Coronary artery (tissue), 2 donors: ENCODE measurements at regions not wholly inside any gene's neighbourhood (a gene's known extent, or its start where the extent isn't known, plus 50 kb on each side); places are given as distances from the start of the nearest gene placed in this dataset.
"Not testable (repeated sequence)": the region's sequence is repeated elsewhere in the genome, so short reads cannot be mapped to it uniquely, and the experiment has no call there.

ENCODE experiments used
- DNase-seq: peaks from one replicate; pipeline ENCODE4 v3.0.0-alpha.2; 2017; ENCODE audit warnings: low spot score
- H3K27ac ChIP-seq, 2 donors: fragments of 200-600 bp; sonication (generic); one replicate each; pipeline ENCODE4 v1.5.1; 2016 to 2019
- H3K4me3 ChIP-seq: fragments of 200-600 bp; sonication (generic); 2 replicates; pipeline ENCODE4 v1.5.1; 2016; ENCODE audit warnings: mild to moderate bottlenecking, moderate library complexity
- CTCF ChIP-seq: fragments of 200-600 bp; sonication (generic); IDR thresholded peaks from one replicate; pipeline ENCODE4 v1.5.1; 2019; ENCODE audit warnings: antibody characterized with exemption

- no peak for TF ChIP-seq CTCF
- no peak for DNase-seq
- no peak overlapping the region for H3K4me3 ChIP-seq
- H3K27ac ChIP-seq: no peak overlapping the region
These were observed 273.5 kb downstream of the TCERG1L start for GRCh38 chr10:131038056-131038455.

- no peak for TF ChIP-seq CTCF
- DNase-seq: no peak
- H3K4me3 ChIP-seq: no peak overlapping the region
- no peak overlapping the region for H3K27ac ChIP-seq
These were observed 270.5 kb downstream of the TCERG1L start for GRCh38 chr10:131041031-131041430.

- no peak for TF ChIP-seq CTCF
- Histone ChIP-seq H3K4me3 (no peak overlapping the region), H3K27ac (no peak overlapping the region)
- no peak for DNase-seq
These were observed 270.1 kb downstream of the TCERG1L start for GRCh38 chr10:131041441-131041840.

- DNase-seq, H3K27ac ChIP-seq, H3K4me3 ChIP-seq: not testable (repeated sequence)
These were observed 269.5 kb downstream of the TCERG1L start for GRCh38 chr10:131042015-131042414.
